ENCODE measurements at regions not wholly inside any gene's neighbourhood (a gene's known extent, or its start where the extent isn't known, plus 50 kb on each side); places are given as distances from the start of the nearest gene placed in this dataset.

- TF ChIP-seq CTCF (conservative IDR thresholded peaks at IDR 0.05; ENCODE audit: low read length) (no peak), EZH2phosphoT487 (IDR thresholded peaks at IDR 0.05; ENCODE audit: borderline replicate concordance, low read depth, low read length) (no peak)
Observed at GRCh38 chr4:74632634-74633033, 161.7 kb downstream of the BTC start.

All from OCI-LY7 (cell line).